Hindlimb muscle (tissue), 1 donor: ENCODE measurements at regions not wholly inside any gene's neighbourhood (a gene's known extent, or its start where the extent isn't known, plus 50 kb on each side); places are given as distances from the start of the nearest gene placed in this dataset.

Experiments
- DNase-seq: peaks from one replicate; pipeline ENCODE4 v3.0.0-alpha.2; 2013

GRCh38 chr6:17226786-17227233, 54.4 kb upstream of the RBM24 start:
- no peak for DNase-seq

- no peak for DNase-seq
Measured at GRCh38 chr6:17227403-17227802, 53.8 kb upstream of the RBM24 start.
